ENCODE measurements at regions not wholly inside any gene's neighbourhood (a gene's known extent, or its start where the extent isn't known, plus 50 kb on each side); places are given as distances from the start of the nearest gene placed in this dataset.

GRCh38 chr12:34296143-34297041 lies 274.1 kb downstream of the ALG10 start:
- TF ChIP-seq CTCF (IDR thresholded peaks at IDR 0.05) (no peak), POLR2A (IDR thresholded peaks at IDR 0.05) (no peak), EP300 (IDR thresholded peaks at IDR 0.05) (no peak)
